Femur (tissue), 1 donor: ENCODE measurements at regions not wholly inside any gene's neighbourhood (a gene's known extent, or its start where the extent isn't known, plus 50 kb on each side); places are given as distances from the start of the nearest gene placed in this dataset.
A peak's percentile ranks its signal among the peaks of the same experiment; 100 is the strongest.

Experiments used
- DNase-seq: peaks from one replicate; pipeline ENCODE4 v3.0.0-alpha.2; 2017

- DNase-seq = no peak
Observed at GRCh38 chr21:38556390-38556789, 58.1 kb upstream of the ERG start.

DNA sequence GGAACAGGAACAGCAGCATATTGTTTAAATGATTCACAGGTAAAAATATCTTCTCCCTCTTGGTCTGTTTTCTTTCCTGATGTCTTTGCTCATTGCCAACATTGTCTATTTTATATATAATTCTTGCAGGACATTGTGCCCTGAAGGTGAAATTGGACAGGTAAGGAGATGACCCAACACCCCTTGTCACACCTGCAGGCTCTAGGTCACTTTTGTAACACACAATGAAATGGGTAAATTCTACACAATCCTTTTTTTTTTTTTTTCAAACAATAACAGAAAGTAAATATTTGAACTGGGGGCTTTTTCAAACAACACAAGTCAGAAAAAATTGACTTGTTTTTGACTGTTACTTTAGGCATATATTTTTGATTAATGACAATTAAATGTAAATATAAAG is 62.9 kb upstream of the ERG start:
- DNase-seq = no peak

GRCh38 chr21:38561613-38562581 is 63.6 kb upstream of the ERG start:
- no peak for DNase-seq

DNA sequence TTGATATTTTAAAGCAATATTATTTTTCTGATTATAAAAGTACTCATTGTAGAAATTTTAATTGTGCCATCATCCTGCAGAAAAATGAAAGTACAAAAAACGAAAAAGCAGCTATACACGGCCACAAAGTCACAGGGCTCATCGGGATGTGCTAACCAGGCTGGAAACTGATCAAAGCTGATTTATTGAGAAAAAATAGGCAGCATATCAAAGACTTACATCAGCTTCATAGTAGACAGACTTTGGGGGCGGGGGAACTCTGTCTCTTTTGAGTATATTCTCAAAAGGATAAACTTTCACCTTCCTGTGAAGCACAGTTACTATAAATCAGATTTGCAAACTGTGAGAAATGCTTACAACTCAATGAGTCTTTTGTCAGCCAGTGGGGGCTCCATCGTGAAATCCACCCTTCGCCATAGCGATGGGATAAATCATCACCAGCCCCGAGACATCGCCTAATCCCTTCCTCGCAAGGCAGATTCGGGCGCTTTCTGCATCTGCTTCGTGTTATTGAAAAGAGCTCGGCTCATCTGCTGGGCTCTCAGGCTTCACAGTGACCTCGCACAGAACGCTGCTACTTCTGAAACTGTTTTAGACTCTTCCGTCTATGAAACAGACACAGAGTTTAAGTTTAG is 69.2 kb upstream of the ERG start:
- DNase-seq = peak; percentile 56

GRCh38 chr21:38567970-38568360 is 69.7 kb upstream of the ERG start:
- no peak for DNase-seq

GRCh38 chr21:38569733-38570132 is 71.5 kb upstream of the ERG start:
- no peak for DNase-seq

DNA sequence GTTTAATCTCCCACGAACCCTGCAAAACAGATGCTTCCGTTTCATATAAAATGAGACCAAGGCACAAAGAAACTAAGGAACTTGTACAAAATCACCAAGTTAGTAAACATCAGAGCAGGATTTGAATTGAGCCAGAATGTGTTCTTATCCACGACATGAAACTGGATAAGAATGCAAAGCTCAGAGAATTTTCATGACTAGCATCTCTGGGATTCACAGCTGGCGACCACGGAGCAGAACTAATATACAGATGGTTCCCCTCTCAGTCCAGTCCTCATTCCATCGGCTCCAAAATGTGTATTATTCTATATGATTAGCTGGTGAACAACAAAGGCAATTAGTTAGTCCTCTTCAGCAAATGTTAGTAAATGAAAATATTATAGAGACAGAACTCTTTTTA is 72.3 kb upstream of the ERG start:
- no peak for DNase-seq

GRCh38 chr21:38574895-38575575 is 76.8 kb upstream of the ERG start:
- DNase-seq = no peak

- DNase-seq = no peak
Observed at GRCh38 chr21:38577887-38578286, 79.6 kb upstream of the ERG start.

GRCh38 chr21:38590449-38591217 is 92.4 kb upstream of the ERG start:
- no peak for DNase-seq

- DNase-seq = no peak
Observed at GRCh38 chr21:38591218-38591537, 92.9 kb upstream of the ERG start.

GRCh38 chr21:38596264-38597042 is 98.2 kb upstream of the ERG start:
- no peak for DNase-seq

DNA sequence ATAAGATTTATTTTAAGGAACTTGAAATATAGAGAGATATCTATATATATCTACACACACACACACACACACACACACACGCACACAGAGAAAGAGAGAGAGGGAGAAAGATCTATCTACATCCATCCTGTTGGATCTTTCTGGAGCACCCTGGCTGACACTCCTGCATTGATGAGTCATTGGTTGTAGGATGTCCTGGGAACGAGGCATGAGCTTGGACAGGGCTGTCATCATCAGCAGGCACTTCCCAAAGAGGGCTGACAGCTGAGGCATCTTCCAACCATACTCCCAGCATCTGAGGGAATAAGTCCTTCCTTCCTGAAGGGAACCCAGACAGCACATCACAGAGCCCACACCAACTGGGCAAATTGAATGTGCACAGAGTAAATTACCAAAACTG is 99.1 kb upstream of the ERG start:
- DNase-seq = no peak

DNA sequence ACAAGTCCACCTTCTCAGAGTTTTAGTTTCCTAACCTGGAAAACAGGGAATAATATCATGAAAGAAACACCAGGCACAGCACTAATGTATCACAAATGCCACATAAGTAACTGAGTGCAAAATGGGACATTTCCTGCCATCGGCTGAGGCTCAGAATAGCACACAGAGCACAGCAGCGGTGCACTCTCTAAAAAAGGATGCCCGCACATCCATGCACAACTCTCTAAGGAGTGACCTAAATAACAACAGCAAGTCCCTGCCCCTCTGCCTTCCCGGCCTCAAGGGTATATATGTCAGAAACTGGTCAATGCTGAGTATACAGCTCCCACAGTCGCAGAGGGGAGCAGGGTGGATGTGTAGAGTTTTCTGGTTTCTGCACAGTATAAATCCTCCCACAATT is 100.1 kb upstream of the ERG start:
- no peak for DNase-seq

DNA sequence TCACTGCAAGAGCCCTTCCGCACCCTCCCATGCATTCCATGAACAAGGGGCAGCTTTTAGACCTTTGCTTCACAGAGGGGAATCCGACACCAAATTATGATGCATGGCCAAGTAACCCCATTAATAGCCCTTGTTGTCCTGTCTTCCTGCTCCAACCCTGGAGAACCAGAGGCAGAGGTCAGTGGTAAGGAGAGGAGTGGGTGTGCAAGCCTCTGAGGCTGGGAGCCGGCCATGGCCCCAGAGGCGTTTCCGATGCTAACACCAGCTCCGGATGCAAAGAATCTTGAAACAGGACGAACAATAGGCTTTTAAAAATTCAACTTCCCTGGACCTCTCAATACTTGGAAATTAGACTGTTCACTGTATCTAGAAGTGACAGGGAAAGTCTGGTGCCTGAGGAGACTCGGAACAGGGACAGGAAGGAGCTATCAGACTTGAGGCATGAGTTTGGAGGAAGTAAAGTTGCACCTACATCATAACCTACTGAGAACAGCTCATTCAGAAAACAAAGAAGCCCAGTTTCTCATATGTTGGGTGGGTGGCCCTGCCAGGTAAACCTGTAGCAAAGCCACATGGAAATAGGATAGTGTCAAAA is 101.2 kb upstream of the ERG start:
- no peak for DNase-seq

DNA sequence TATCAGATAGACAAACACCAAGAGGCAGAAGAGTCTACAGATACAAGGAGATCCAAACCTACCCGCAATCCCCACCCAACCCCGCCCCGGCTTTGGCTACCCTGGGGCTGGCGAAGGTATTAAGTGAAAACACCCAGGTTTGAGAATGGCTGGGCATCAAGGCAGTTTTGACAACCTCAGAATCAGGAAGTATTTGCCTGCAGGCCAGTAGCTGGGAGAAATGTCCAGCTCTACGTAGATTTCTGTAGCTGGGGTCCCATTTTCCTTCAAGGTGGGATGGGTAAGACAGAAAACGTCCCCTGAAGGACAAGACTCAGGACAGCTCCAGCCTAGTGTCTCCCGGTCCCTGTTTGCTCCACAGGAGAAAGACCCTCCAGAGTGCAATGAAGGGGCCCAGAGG is 101.8 kb upstream of the ERG start:
- no peak for DNase-seq

- no peak for DNase-seq
Observed at GRCh38 chr21:38605236-38605635, 107.0 kb upstream of the ERG start.

GRCh38 chr21:38609580-38609979 is 111.3 kb upstream of the ERG start:
- DNase-seq = no peak

GRCh38 chr21:38610623-38611251 is 112.5 kb upstream of the ERG start:
- no peak for DNase-seq

GRCh38 chr21:38611277-38611676 is 113.0 kb upstream of the ERG start:
- DNase-seq = no peak

DNA sequence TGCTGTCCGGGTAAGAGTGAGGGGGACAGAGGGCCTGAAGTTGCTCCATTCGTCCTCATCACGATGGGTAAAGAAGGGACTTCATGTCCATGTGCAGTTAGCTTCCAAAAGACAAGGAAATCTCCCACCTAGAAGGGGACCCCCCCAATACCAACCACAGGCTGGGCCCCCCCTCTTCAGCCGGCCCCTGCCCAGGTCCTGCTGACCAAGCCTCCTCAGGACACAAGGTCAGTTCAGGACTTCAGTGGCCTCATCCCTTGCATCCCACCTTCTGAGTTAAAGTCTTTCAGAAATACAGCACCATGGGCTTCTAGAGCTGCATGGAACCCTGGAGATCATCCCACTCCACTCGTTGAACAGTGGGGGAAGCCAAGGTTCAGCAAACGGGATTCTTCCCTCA is 115.4 kb upstream of the ERG start:
- no peak for DNase-seq
